HG02759 (cell line): ENCODE measurements at regions not wholly inside any gene's neighbourhood (a gene's known extent, or its start where the extent isn't known, plus 50 kb on each side); places are given as distances from the start of the nearest gene placed in this dataset.
A peak's percentile ranks its signal among the peaks of the same experiment; 100 is the strongest.

ENCODE experiments used
- ATAC-seq: cut with Tn5 transposase; IDR thresholded peaks from one replicate; pipeline ENCODE4 v1.9.1; 2021; ENCODE audit warnings: mild to moderate bottlenecking, moderate library complexity; ENCODE audit not compliant: unreplicated experiment

- ATAC-seq, result no peak
These were observed 204.4 kb upstream of the NUDT4 start for GRCh38 chr12:93173178-93173957.

GRCh38 chr12:93174048-93174447 is 203.7 kb upstream of the NUDT4 start:
- ATAC-seq, result no peak

GRCh38 chr12:93174473-93174872 is 203.3 kb upstream of the NUDT4 start:
- no peak for ATAC-seq

- ATAC-seq, result no peak
These were observed 201.6 kb upstream of the NUDT4 start for GRCh38 chr12:93176165-93176564.

GRCh38 chr12:93176610-93177126 is 201.1 kb upstream of the NUDT4 start:
- no peak for ATAC-seq

GRCh38 chr12:93177208-93178153 is 200.2 kb upstream of the NUDT4 start:
- no peak for ATAC-seq

- ATAC-seq, result no peak
These were observed 199.4 kb upstream of the NUDT4 start for GRCh38 chr12:93178154-93178878.

GRCh38 chr12:93179792-93180191 is 197.9 kb upstream of the NUDT4 start:
- no peak for ATAC-seq

- ATAC-seq, result no peak
These were observed 197.2 kb upstream of the NUDT4 start for GRCh38 chr12:93180566-93180965.

GRCh38 chr12:93181409-93181965 is 196.2 kb upstream of the NUDT4 start:
- ATAC-seq, result no peak

- ATAC-seq, result peak; percentile 90
These were observed 193.6 kb upstream of the NUDT4 start for GRCh38 chr12:93183940-93184671.

- no peak for ATAC-seq
These were observed 192.9 kb upstream of the NUDT4 start for GRCh38 chr12:93184672-93185368.

GRCh38 chr12:93185369-93185741 is 192.4 kb upstream of the NUDT4 start:
- no peak for ATAC-seq

GRCh38 chr12:93186131-93186530 is 191.6 kb upstream of the NUDT4 start:
- no peak for ATAC-seq

GRCh38 chr12:93186621-93187020 is 191.1 kb upstream of the NUDT4 start:
- ATAC-seq, result no peak

- no peak for ATAC-seq
These were observed 186.3 kb upstream of the NUDT4 start for GRCh38 chr12:93191423-93191822.

GRCh38 chr12:93191956-93192355 is 185.8 kb upstream of the NUDT4 start:
- no peak for ATAC-seq

- ATAC-seq, result no peak
These were observed 184.8 kb upstream of the NUDT4 start for GRCh38 chr12:93192878-93193277.

- ATAC-seq, result no peak
These were observed 182.2 kb upstream of the NUDT4 start for GRCh38 chr12:93195511-93195910.
